Dedifferentiated amniotic fluid mesenchymal stem cell (primary cell): ENCODE measurements at regions not wholly inside any gene's neighbourhood (a gene's known extent, or its start where the extent isn't known, plus 50 kb on each side); places are given as distances from the start of the nearest gene placed in this dataset.
"Not testable (repeated sequence)": the region's sequence is repeated elsewhere in the genome, so short reads cannot be mapped to it uniquely, and the experiment has no call there.

ENCODE experiments used
- DNase-seq: peaks from one replicate; pipeline ENCODE4 v3.0.0-alpha.2; 2016; ENCODE audit errors: extremely low spot score

- DNase-seq, result no peak
Measured at GRCh38 chr12:68387338-68387737, 55.2 kb upstream of the MDM1 start.

- no peak for DNase-seq
Measured at GRCh38 chr12:68389305-68389704, 57.1 kb upstream of the MDM1 start.

GRCh38 chr12:68391937-68392336, 59.8 kb upstream of the MDM1 start:
- no peak for DNase-seq

- DNase-seq, result no peak
Measured at GRCh38 chr12:68392376-68392775, 60.2 kb upstream of the MDM1 start.

- no peak for DNase-seq
Measured at GRCh38 chr12:68393417-68393816, 61.3 kb upstream of the MDM1 start.

- no peak for DNase-seq
Measured at GRCh38 chr12:68397566-68398158, 65.5 kb upstream of the MDM1 start.

- not testable (repeated sequence) for DNase-seq
Measured at GRCh38 chr12:68398689-68399088, 66.5 kb upstream of the MDM1 start.

- DNase-seq, result no peak
Measured at GRCh38 chr12:68400226-68400829, 68.2 kb upstream of the MDM1 start.

GRCh38 chr12:68402422-68402821, 70.3 kb upstream of the MDM1 start:
- no peak for DNase-seq

GRCh38 chr12:68403296-68403695, 71.1 kb upstream of the MDM1 start:
- DNase-seq, result no peak

- DNase-seq, result no peak
Measured at GRCh38 chr12:68403711-68404110, 71.5 kb upstream of the MDM1 start.

GRCh38 chr12:68405343-68405781, 73.2 kb upstream of the MDM1 start:
- no peak for DNase-seq

- peak; percentile 50 for DNase-seq
Measured at GRCh38 chr12:68406134-68406576, 74.0 kb upstream of the MDM1 start.

GRCh38 chr12:68406911-68407310, 74.7 kb upstream of the MDM1 start:
- DNase-seq, result no peak

GRCh38 chr12:68410018-68410660, 78.0 kb upstream of the MDM1 start:
- DNase-seq, result no peak

- no peak for DNase-seq
Measured at GRCh38 chr12:68411371-68411770, 79.2 kb upstream of the MDM1 start.

GRCh38 chr12:68414988-68415387, 82.8 kb upstream of the MDM1 start:
- DNase-seq, result no peak

- no peak for DNase-seq
Measured at GRCh38 chr12:68416350-68416749, 84.2 kb upstream of the MDM1 start.

- no peak for DNase-seq
Measured at GRCh38 chr12:68416826-68417225, 84.7 kb upstream of the MDM1 start.

- DNase-seq, result no peak
Measured at GRCh38 chr12:68418137-68418460, 85.9 kb upstream of the MDM1 start.

- DNase-seq, result no peak
Measured at GRCh38 chr12:68420225-68421010, 88.3 kb upstream of the MDM1 start.

- DNase-seq, result no peak
Measured at GRCh38 chr12:68422159-68422558, 90.0 kb upstream of the MDM1 start.
